ENCODE measurements at regions not wholly inside any gene's neighbourhood (a gene's known extent, or its start where the extent isn't known, plus 50 kb on each side); places are given as distances from the start of the nearest gene placed in this dataset.

DNA sequence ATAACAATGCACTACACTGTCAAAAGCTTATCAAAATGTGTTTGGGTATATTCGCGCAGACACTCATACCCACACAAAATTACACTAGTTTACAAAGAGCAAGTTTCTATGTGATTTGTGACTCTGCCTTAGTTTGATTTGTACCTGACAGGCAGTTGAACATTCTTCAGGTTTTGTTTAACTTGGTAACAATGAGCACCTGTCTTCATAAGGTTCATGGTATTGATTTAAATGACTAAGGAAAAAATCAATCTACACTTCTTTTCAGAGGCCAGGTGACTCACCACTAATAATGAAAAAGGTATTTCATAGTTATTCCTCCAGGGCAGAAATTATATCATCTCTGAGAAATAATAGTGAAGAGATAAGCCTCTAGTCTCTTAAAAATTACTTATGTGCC, 1114.6 kb upstream of the AGA start:
- TF ChIP-seq POLR2A (IDR thresholded peaks at IDR 0.05; ENCODE audit: low read depth) (no peak), EP300 (IDR thresholded peaks at IDR 0.05) (no peak)

Measured in esophagus muscularis mucosa (tissue), 2 donors.